ENCODE measurements at regions not wholly inside any gene's neighbourhood (a gene's known extent, or its start where the extent isn't known, plus 50 kb on each side); places are given as distances from the start of the nearest gene placed in this dataset.
"Not testable (repeated sequence)": the region's sequence is repeated elsewhere in the genome, so short reads cannot be mapped to it uniquely, and the experiment has no call there.

- not testable (repeated sequence) for DNase-seq (ENCODE audit: low read depth)
Observed at GRCh38 chr6:71007298-71007697, 50.4 kb upstream of the B3GAT2 start.

GRCh38 chr6:71011871-71012371 lies 55.1 kb upstream of the B3GAT2 start:
- no peak for DNase-seq (ENCODE audit: low read depth)

- peak; percentile 57 for DNase-seq (ENCODE audit: low read depth)
Observed at GRCh38 chr6:71012866-71013469, 56.1 kb upstream of the B3GAT2 start.

- no peak for DNase-seq (ENCODE audit: low read depth)
Observed at GRCh38 chr6:71015392-71015791, 58.5 kb upstream of the B3GAT2 start.

- no peak for DNase-seq (ENCODE audit: low read depth)
Observed at GRCh38 chr6:71028236-71028876, 71.5 kb upstream of the B3GAT2 start.

- no peak for DNase-seq (ENCODE audit: low read depth)
Observed at GRCh38 chr6:71028877-71029252, 72.0 kb upstream of the B3GAT2 start.

- no peak for DNase-seq (ENCODE audit: low read depth)
Observed at GRCh38 chr6:71029555-71029954, 72.7 kb upstream of the B3GAT2 start.

GRCh38 chr6:71031912-71032311 lies 75.1 kb upstream of the B3GAT2 start:
- no peak for DNase-seq (ENCODE audit: low read depth)

GRCh38 chr6:71033171-71033570 lies 76.3 kb upstream of the B3GAT2 start:
- DNase-seq (ENCODE audit: low read depth), result no peak

GRCh38 chr6:71033890-71034289 lies 77.0 kb upstream of the B3GAT2 start:
- DNase-seq (ENCODE audit: low read depth), result no peak

- no peak for DNase-seq (ENCODE audit: low read depth)
Observed at GRCh38 chr6:71034563-71035345, 77.9 kb upstream of the B3GAT2 start.

GRCh38 chr6:71035871-71036270 lies 79.0 kb upstream of the B3GAT2 start:
- no peak for DNase-seq (ENCODE audit: low read depth)

- no peak for DNase-seq (ENCODE audit: low read depth)
Observed at GRCh38 chr6:71038711-71039344, 82.0 kb upstream of the B3GAT2 start.

GRCh38 chr6:71040043-71040442 lies 83.2 kb upstream of the B3GAT2 start:
- DNase-seq (ENCODE audit: low read depth), result peak; percentile 13

- no peak for DNase-seq (ENCODE audit: low read depth)
Observed at GRCh38 chr6:71040841-71041240, 84.0 kb upstream of the B3GAT2 start.

- DNase-seq (ENCODE audit: low read depth), result no peak
Observed at GRCh38 chr6:71043902-71044301, 87.0 kb upstream of the B3GAT2 start.

GRCh38 chr6:71044753-71045152 lies 87.9 kb upstream of the B3GAT2 start:
- no peak for DNase-seq (ENCODE audit: low read depth)

- DNase-seq (ENCODE audit: low read depth), result peak; percentile 36
Observed at GRCh38 chr6:71045296-71045695, 88.4 kb upstream of the B3GAT2 start.

- no peak for DNase-seq (ENCODE audit: low read depth)
Observed at GRCh38 chr6:71047417-71047816, 90.6 kb upstream of the B3GAT2 start.

- DNase-seq (ENCODE audit: low read depth), result no peak
Observed at GRCh38 chr6:71048320-71049164, 91.7 kb upstream of the B3GAT2 start.

GRCh38 chr6:71049198-71049770 lies 92.4 kb upstream of the B3GAT2 start:
- no peak for DNase-seq (ENCODE audit: low read depth)

Measured in renal cortical epithelial cell (primary cell).